GM12875 (cell line): ENCODE measurements at regions not wholly inside any gene's neighbourhood (a gene's known extent, or its start where the extent isn't known, plus 50 kb on each side); places are given as distances from the start of the nearest gene placed in this dataset.
"Not testable (repeated sequence)": the region's sequence is repeated elsewhere in the genome, so short reads cannot be mapped to it uniquely, and the experiment has no call there.

Source experiments
- H3K4me3 ChIP-seq: one replicate; pipeline ENCODE4 v1.5.1; 2011; ENCODE audit warnings: low read depth, low read length, control low read depth
- CTCF ChIP-seq: IDR thresholded peaks from 2 replicates; pipeline ENCODE4 v1.5.1; 2011; ENCODE audit warnings: low read depth, mild to moderate bottlenecking, control low read depth, inconsistent platforms, low read length, moderate library complexity, borderline replicate concordance; ENCODE audit not compliant: insufficient read depth

GRCh38 chr2:224155896-224156295 is 116.8 kb upstream of the SERPINE2 start:
- no peak for TF ChIP-seq CTCF
- H3K4me3 ChIP-seq, result no peak overlapping the region

- H3K4me3 ChIP-seq, result no peak overlapping the region
- TF ChIP-seq CTCF, result no peak
Measured at GRCh38 chr2:224155371-224155770, 116.3 kb upstream of the SERPINE2 start.

GRCh38 chr2:224151680-224152310 is 112.7 kb upstream of the SERPINE2 start:
- no peak overlapping the region for H3K4me3 ChIP-seq
- TF ChIP-seq CTCF, result no peak

DNA sequence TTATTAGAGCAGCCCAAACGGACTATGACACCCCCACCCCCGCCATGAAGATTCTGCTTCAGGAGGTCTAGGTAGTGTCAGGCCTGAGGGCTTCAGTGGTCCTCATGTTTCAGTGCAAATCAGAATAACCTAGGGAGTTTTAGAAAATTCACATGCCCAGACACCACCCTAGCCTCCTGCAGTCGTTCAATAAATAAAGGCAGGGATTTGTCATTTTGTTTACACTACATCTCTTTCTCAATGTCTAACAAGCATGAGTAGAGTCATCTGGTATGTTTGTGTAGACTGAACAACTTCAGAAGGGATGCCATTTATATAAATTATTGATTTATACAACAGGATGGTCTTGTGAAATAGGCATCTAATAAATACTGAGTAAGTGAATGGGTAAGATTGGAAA is 112.1 kb upstream of the SERPINE2 start:
- no peak for TF ChIP-seq CTCF
- H3K4me3 ChIP-seq, result no peak overlapping the region

GRCh38 chr2:224148058-224148457 is 109.0 kb upstream of the SERPINE2 start:
- not testable (repeated sequence) for H3K4me3 ChIP-seq

- no peak overlapping the region for H3K4me3 ChIP-seq
Measured at GRCh38 chr2:224147174-224147573, 108.1 kb upstream of the SERPINE2 start.

DNA sequence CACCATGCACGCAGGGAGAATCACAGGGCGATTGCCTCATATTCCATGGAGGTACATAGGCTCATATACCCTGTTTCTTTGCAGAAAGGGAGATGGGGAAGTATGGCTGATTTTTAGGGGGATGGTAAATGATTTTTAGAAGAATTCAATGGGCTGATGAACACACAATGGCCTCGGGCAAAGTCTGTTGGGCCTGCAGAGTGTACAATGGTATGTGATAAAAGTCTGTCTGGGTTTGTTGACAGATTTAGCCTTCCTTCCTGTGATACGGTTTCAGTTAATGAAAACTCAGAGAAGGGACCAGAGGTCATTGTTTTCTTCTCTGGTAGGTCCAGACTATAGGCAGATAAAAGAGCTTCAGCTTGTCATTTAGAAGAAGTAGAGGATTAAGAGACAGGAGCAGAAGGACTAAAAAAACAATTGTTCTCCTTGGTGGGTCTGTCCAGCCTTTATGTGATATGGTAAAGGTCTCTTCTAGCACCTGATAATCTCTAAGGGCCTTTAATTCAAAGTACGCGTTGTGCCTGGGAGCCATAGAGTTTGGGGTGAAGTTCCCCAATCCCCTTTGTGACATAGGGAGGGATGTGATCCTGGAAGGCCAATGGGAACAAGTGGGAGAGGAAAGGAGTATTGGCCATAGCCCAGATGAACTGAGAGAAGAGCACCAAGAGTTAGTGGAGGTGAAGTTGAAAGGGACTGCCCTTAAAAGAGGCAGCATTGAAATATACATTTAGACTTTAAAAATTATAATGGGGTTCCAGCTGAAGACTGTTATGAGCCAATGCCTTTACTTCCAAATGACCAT is 107.5 kb upstream of the SERPINE2 start:
- no peak overlapping the region for H3K4me3 ChIP-seq

More at GRCh38 chr2:224147174-224147573, 108.1 kb upstream of the SERPINE2 start:
- TF ChIP-seq CTCF, result no peak

More for the DNA sequence above, 107.5 kb upstream of the SERPINE2 start:
- no peak for TF ChIP-seq CTCF
